C4-2B (cell line): ENCODE measurements at regions not wholly inside any gene's neighbourhood (a gene's known extent, or its start where the extent isn't known, plus 50 kb on each side); places are given as distances from the start of the nearest gene placed in this dataset.
"Not testable (repeated sequence)": the region's sequence is repeated elsewhere in the genome, so short reads cannot be mapped to it uniquely, and the experiment has no call there.

Source experiments
- ZFX ChIP-seq: fragments of 450-650 bp; IDR thresholded peaks from 2 replicates; pipeline ENCODE4 v1.6.1; 2017
- TF ChIP-seq, protein P1 (sequence below): fragments of 450-650 bp; conservative IDR thresholded peaks from 2 replicates; pipeline ENCODE4 v1.5.1; 2017; ENCODE audit warnings: mild to moderate bottlenecking

DNA sequence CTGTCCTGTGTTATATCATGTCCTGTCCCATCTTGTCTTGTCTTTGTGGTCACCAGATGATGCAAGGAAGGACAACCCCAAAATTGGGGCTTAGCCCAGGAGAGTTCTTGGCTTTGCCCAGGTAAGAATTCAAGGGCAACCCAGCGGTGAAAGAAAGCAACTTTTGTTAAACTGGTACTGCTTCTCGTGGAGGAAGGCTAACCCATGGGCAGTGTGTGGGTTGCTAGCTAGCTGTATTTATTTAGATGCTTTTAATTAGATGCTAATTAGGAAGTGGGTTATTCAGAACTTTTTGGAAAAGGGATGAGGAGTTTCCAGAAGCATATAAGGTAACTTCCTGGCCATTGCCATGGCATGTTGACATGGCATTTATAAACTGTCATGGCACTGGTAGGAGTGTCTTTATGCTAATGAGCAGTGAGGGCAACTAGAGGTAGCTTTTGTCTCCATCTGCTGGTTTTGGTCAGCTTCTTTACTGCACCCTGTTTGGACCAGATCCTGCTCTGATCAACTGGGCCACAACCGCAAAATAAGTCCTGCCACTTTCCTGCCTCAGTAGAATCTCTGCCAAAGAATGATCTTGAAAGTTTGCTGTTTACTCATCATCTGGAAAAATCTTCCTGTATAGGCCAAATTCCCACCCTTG is 95.8 kb upstream of the FCGR1A start:
- TF ChIP-seq, protein P1, sequence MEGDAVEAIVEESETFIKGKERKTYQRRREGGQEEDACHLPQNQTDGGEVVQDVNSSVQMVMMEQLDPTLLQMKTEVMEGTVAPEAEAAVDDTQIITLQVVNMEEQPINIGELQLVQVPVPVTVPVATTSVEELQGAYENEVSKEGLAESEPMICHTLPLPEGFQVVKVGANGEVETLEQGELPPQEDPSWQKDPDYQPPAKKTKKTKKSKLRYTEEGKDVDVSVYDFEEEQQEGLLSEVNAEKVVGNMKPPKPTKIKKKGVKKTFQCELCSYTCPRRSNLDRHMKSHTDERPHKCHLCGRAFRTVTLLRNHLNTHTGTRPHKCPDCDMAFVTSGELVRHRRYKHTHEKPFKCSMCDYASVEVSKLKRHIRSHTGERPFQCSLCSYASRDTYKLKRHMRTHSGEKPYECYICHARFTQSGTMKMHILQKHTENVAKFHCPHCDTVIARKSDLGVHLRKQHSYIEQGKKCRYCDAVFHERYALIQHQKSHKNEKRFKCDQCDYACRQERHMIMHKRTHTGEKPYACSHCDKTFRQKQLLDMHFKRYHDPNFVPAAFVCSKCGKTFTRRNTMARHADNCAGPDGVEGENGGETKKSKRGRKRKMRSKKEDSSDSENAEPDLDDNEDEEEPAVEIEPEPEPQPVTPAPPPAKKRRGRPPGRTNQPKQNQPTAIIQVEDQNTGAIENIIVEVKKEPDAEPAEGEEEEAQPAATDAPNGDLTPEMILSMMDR: peak; percentile 11; the same call in 1 of the 2 replicates
- TF ChIP-seq ZFX: not testable (repeated sequence)
